MCF 10A (cell line): ENCODE measurements at regions not wholly inside any gene's neighbourhood (a gene's known extent, or its start where the extent isn't known, plus 50 kb on each side); places are given as distances from the start of the nearest gene placed in this dataset.

ENCODE experiments used
- BruUV-seq: library from RNA; stranded (reverse); fragments of 400-500 nt; replicated peaks from 2 replicates; lab custom pipeline; 2021; lab: Mats Ljungman, UMichigan
- CTCF ChIA-PET: fragments of 300-600 bp; sonication (Branson Sonifier 250); formaldehyde crosslinking; extraction: SDS; loops from one replicate; lab custom pipeline; 2021; ENCODE audit warnings: antibody characterized with exemption, inconsistent platforms; lab: Yijun Ruan, JAX
- POLR2A ChIA-PET: fragments of 300-600, 350-650 bp; sonication (Branson Sonifier 250); formaldehyde crosslinking; extraction: SDS; loops from one replicate; lab custom pipeline; 2020; ENCODE audit warnings: antibody characterized with exemption, inconsistent platforms; lab: Yijun Ruan, JAX
- DNase-seq: peaks from one replicate; pipeline ENCODE4 v3.0.0-alpha.2; 2018; ENCODE audit not compliant: unreplicated experiment
- H3K27ac Mint-ChIP-seq: one replicate; pipeline ENCODE4 v1.8.0; 2022; ENCODE audit warnings: mild to moderate bottlenecking, low read depth, mixed read lengths; ENCODE audit not compliant: unreplicated experiment
- H3K27me3 Mint-ChIP-seq: one replicate; pipeline ENCODE4 v1.8.0; 2022; ENCODE audit warnings: mixed read lengths; ENCODE audit not compliant: insufficient read depth, unreplicated experiment
- H3K36me3 Mint-ChIP-seq: one replicate; pipeline ENCODE4 v1.8.0; 2022; ENCODE audit warnings: mild to moderate bottlenecking, moderate library complexity, mixed read lengths; ENCODE audit not compliant: insufficient read depth, unreplicated experiment
- H3K4me1 Mint-ChIP-seq: one replicate; pipeline ENCODE4 v1.8.0; 2022; ENCODE audit warnings: mixed read lengths; ENCODE audit not compliant: insufficient read depth, unreplicated experiment
- H3K4me3 Mint-ChIP-seq: one replicate; pipeline ENCODE4 v1.8.0; 2022; ENCODE audit warnings: mild to moderate bottlenecking, moderate library complexity, mixed read lengths; ENCODE audit not compliant: unreplicated experiment
- H3K9me3 Mint-ChIP-seq: one replicate; pipeline ENCODE4 v1.8.0; 2022; ENCODE audit warnings: mixed read lengths; ENCODE audit not compliant: unreplicated experiment
- intact Hi-C: fragments of 100-400 bp; cut with micrococcal nuclease; formaldehyde crosslinking; loops from 2 replicates; pipeline ENCODE4 v1.14.1; 2022
- TF ChIP-seq, protein P1 (sequence below): fragments of 200-600 bp; IDR thresholded peaks from one replicate; pipeline ENCODE4 v1.8.0; 2022; ENCODE audit warnings: antibody characterized with exemption, mild to moderate bottlenecking; ENCODE audit not compliant: unreplicated experiment

DNA sequence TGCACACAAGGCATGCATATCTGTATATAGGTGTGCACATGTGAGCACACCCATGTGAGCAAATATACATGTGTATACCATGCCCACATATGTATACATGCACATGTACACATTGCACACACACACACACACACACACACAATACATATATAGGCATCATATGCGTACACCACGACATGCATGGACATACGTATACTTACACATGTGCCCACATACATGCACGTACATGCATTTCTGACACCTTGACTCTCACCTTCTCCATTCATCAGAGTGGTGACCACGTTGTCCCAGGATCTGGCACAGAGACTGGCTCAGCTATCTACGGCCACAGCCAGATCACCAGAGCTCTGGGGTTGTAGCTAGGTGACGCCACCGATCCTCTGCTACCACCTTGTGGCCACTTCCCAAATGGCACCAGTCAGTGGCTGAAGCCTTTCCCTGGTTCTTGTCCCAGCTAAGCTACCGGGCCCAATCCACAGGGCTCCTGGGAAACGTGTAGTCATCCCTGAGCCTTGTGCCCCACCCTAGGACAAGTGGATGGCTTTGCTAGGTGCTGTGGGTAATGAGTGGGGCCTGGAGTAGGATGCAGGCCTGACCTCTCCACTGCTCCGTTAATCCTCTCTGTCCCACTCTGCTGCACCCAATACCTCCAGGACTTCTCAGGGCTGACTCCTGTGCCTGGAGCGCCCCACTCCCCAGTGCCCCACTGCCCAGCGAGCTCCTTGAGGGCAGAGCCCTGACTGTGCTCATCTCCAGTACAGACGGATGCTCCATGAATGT lies 194.4 kb downstream of the RGS3 start:
- no peak overlapping the region for H3K27ac Mint-ChIP-seq

DNA sequence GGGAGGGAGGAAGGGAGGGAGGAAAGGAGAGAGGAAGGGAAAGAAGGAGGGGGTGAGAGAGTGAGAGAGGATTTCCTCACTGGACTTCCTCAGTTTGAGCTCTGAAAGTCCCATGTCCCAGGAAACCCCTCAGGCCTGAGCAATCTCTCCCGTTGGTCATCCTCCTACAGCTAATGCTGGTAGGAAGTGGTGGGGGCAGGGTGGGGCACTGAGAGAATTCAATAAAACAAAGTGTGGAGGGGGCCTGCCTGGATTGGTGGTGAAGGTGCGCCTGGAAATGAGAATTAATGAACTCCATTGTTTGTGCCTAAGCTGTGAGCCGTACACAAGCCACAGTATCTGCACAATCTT lies 195.0 kb downstream of the RGS3 start:
- intact Hi-C loops: loop anchor here (1.0 to 5.0 kb wide), 4 partner anchors 210 to 546 kb away; partner anchors contain the start of gene ALAD
- CTCF ChIA-PET: interaction anchor here (0.6 to 12.0 kb wide), 37 partner anchors 8 to 546 kb away, joined by 3 to 341 read pairs (median 5); partner anchors contain the start of genes C9orf43, CDC26, POLE3 and PRPF4
- no peak overlapping the region for H3K27ac Mint-ChIP-seq

More for the DNA sequence above, 194.4 kb downstream of the RGS3 start:
- POLR2A ChIA-PET: interaction anchor here (0.8 to 1.3 kb wide), 5 partner anchors 66 to 436 kb away, joined by 3 to 8 read pairs (median 4); partner anchors contain the start of genes ALAD, CDC26, FKBP15 and PRPF4
- Mint-ChIP-seq H3K9me3 (no peaks in the 10 kb centered on the region), H3K36me3 (no peaks in the 10 kb centered on the region), H3K27me3 (peaks cover 30% of the 10 kb centered on the region), H3K4me1 (no peaks in the 10 kb centered on the region), H3K4me3 (no peak overlapping the region)
- no TSS peak for BruUV-seq
- intact Hi-C loops: loop anchor here (1.0 to 5.0 kb wide), 4 partner anchors 210 to 546 kb away; partner anchors contain the start of gene ALAD
- CTCF ChIA-PET: interaction anchor here (0.5 to 12.0 kb wide), 50 partner anchors 8 to 937 kb away, joined by 3 to 341 read pairs (median 4); partner anchors contain the start of genes C9orf43, CDC26, POLE3 and PRPF4
- DNase-seq: peak; percentile 82
- TF ChIP-seq, protein P1, sequence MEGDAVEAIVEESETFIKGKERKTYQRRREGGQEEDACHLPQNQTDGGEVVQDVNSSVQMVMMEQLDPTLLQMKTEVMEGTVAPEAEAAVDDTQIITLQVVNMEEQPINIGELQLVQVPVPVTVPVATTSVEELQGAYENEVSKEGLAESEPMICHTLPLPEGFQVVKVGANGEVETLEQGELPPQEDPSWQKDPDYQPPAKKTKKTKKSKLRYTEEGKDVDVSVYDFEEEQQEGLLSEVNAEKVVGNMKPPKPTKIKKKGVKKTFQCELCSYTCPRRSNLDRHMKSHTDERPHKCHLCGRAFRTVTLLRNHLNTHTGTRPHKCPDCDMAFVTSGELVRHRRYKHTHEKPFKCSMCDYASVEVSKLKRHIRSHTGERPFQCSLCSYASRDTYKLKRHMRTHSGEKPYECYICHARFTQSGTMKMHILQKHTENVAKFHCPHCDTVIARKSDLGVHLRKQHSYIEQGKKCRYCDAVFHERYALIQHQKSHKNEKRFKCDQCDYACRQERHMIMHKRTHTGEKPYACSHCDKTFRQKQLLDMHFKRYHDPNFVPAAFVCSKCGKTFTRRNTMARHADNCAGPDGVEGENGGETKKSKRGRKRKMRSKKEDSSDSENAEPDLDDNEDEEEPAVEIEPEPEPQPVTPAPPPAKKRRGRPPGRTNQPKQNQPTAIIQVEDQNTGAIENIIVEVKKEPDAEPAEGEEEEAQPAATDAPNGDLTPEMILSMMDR: peak; percentile 97

DNA sequence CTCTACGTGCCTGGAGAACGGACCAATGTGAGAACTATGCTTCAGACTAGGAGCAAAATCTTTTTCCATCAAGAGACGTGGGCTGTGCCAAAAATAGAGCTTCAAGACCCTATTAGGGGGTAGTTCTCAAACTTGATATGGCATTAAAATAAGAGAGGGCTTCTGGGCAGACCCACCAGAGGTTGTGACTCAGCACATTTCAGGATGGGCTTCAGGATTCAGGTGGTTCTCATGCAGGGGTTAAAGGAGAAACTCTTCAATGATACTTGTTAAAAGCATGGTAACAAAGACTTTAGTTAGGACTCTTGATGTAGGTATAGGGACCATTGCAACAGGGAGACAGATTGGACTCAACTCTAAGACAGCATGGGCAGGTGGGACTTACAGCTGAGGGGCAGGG lies 195.5 kb downstream of the RGS3 start:
- intact Hi-C loops: loop anchor here (2.0 to 5.0 kb wide), 2 partner anchors 258 to 547 kb away; partner anchors contain the start of gene ALAD
- Mint-ChIP-seq H3K36me3 (no peaks in the 10 kb centered on the region), H3K27me3 (peaks cover 38% of the 10 kb centered on the region), H3K4me1 (no peaks in the 10 kb centered on the region), H3K9me3 (no peaks in the 10 kb centered on the region), H3K4me3 (no peak overlapping the region), H3K27ac (no peak overlapping the region)
- ChIA-PET POLR2A (interaction anchor here (0.6 to 1.0 kb wide), 2 partner anchors 395 to 437 kb away, joined by 3 to 5 read pairs; partner anchors contain the start of genes FKBP15 and SLC31A1), CTCF (interaction anchor here (0.6 to 12.0 kb wide), 26 partner anchors 7 to 405 kb away, joined by 3 to 341 read pairs (median 6); partner anchors contain the start of genes C9orf43, CDC26, POLE3 and PRPF4)
- DNase-seq: no peak
- BruUV-seq: no TSS peak
- TF ChIP-seq, protein P1: no peak

More for the DNA sequence above, 195.0 kb downstream of the RGS3 start:
- no peaks in the 10 kb centered on the region for H3K36me3 Mint-ChIP-seq
- no peaks in the 10 kb centered on the region for H3K9me3 Mint-ChIP-seq
- BruUV-seq: no TSS peak
- H3K4me3 Mint-ChIP-seq: no peak overlapping the region
- H3K4me1 Mint-ChIP-seq: no peaks in the 10 kb centered on the region
- no peak for DNase-seq
- POLR2A ChIA-PET: interaction anchor here (0.8 to 1.3 kb wide), 5 partner anchors 67 to 437 kb away, joined by 3 to 8 read pairs (median 4); partner anchors contain the start of genes ALAD, CDC26, FKBP15 and PRPF4
- TF ChIP-seq, protein P1: no peak
- H3K27me3 Mint-ChIP-seq: peaks cover 36% of the 10 kb centered on the region

DNA sequence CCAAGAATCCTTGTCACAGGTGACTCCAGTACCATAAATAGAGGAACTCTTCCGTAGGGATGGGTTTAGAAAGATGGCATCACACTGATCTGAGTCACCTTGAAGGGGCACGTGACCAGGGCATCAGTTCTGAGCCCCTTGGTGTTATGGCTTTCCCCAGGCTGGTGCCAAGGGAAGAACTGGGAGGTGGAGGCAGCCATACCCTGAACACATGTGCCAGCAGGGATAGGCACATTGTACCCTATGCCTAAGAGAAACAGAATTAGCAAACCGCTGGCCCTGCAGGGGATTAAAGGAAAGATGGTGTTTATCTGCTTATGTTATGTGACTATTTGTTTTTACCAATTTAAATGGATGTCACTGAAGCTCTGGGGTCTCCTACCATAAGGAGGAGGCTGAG lies 196.2 kb downstream of the RGS3 start:
- H3K9me3 Mint-ChIP-seq: no peaks in the 10 kb centered on the region
- POLR2A ChIA-PET: no interaction called here
- H3K4me3 Mint-ChIP-seq: no peak overlapping the region
- peaks cover 38% of the 10 kb centered on the region for H3K27me3 Mint-ChIP-seq
- TF ChIP-seq, protein P1: no peak
- no TSS peak for BruUV-seq
- H3K36me3 Mint-ChIP-seq: no peaks in the 10 kb centered on the region
- no peaks in the 10 kb centered on the region for H3K4me1 Mint-ChIP-seq
- intact Hi-C loops: loop anchor here (2.0 to 5.0 kb wide), 2 partner anchors 259 to 547 kb away; partner anchors contain the start of gene ALAD
- no peak for DNase-seq
- H3K27ac Mint-ChIP-seq: no peak overlapping the region
- CTCF ChIA-PET: interaction anchor here (0.7 to 12.0 kb wide), 5 partner anchors 57 to 406 kb away, joined by 3 to 341 read pairs (median 81); no protein-coding TSS in a partner anchor
